Neuronal stem cell (in vitro differentiated cells): ENCODE measurements at regions not wholly inside any gene's neighbourhood (a gene's known extent, or its start where the extent isn't known, plus 50 kb on each side); places are given as distances from the start of the nearest gene placed in this dataset.

Experiments
- DNase-seq: peaks from one replicate; pipeline ENCODE4 v3.0.0-alpha.2; 2013; ENCODE audit warnings: low spot score
- H2AFZ ChIP-seq: one replicate; pipeline ENCODE4 v1.6.1; 2013; ENCODE audit warnings: mild to moderate bottlenecking, low read length, inconsistent platforms
- H2AK5ac ChIP-seq: 2 replicates; pipeline ENCODE4 v1.6.1; 2013; ENCODE audit warnings: low read depth, mild to moderate bottlenecking, inconsistent platforms, low read length, moderate library complexity, mixed read lengths
- H2BK120ac ChIP-seq: 2 replicates; pipeline ENCODE4 v1.6.1; 2013; ENCODE audit warnings: low read depth, mild to moderate bottlenecking, inconsistent platforms, low read length, moderate library complexity, mixed read lengths
- H2BK12ac ChIP-seq: one replicate; pipeline ENCODE4 v1.6.1; 2013; ENCODE audit warnings: low read length, inconsistent platforms
- H2BK15ac ChIP-seq: 2 replicates; pipeline ENCODE4 v1.6.1; 2013; ENCODE audit warnings: mild to moderate bottlenecking, low read length, inconsistent platforms, mixed read lengths
- H2BK5ac ChIP-seq: one replicate; pipeline ENCODE4 v1.6.1; 2013; ENCODE audit warnings: inconsistent platforms, mild to moderate bottlenecking, low read length, moderate library complexity
- H3K14ac ChIP-seq: one replicate; pipeline ENCODE4 v1.6.1; 2013; ENCODE audit warnings: low read length, inconsistent platforms
- H3K18ac ChIP-seq: 2 replicates; pipeline ENCODE4 v1.6.1; 2013; ENCODE audit warnings: low read length, inconsistent platforms
- H3K23ac ChIP-seq: 2 replicates; pipeline ENCODE4 v1.6.1; 2013; ENCODE audit warnings: low read depth, mild to moderate bottlenecking, mixed read lengths, low read length, inconsistent platforms; ENCODE audit not compliant: poor library complexity
- H3K27ac ChIP-seq: replicated peaks from 3 replicates; pipeline ENCODE4 v1.5.1; 2013; ENCODE audit warnings: low read length, inconsistent platforms
- H3K27me3 ChIP-seq, 3 experiments: 2 replicates each; pipeline ENCODE4 v1.6.1; 2013; ENCODE audit warnings: low read length in 3 of 3, mild to moderate bottlenecking in 2 of 3, inconsistent platforms in 1 of 3, low read depth in 1 of 3, mixed read lengths in 1 of 3, moderate library complexity in 1 of 3; ENCODE audit not compliant: control insufficient read depth in 3 of 3, insufficient read depth in 3 of 3
- H3K36me3 ChIP-seq, 2 donors: replicated peaks in 1 of 2; 2 replicates each; pipeline ENCODE4 v1.6.1; 2013; ENCODE audit warnings: low read length in 2 of 2; ENCODE audit not compliant: control insufficient read depth in 2 of 2, insufficient read depth in 2 of 2
- H3K4ac ChIP-seq: 2 replicates; pipeline ENCODE4 v1.6.1; 2013; ENCODE audit warnings: inconsistent platforms, mild to moderate bottlenecking, low read length, moderate library complexity
- H3K4me1 ChIP-seq, 2 donors: 1 replicate in 1 of 2; 2 replicates in 1 of 2; pipeline ENCODE4 v1.6.1; 2013; ENCODE audit warnings: low read length in 2 of 2, low read depth in 1 of 2; ENCODE audit not compliant: control insufficient read depth in 2 of 2, insufficient read depth in 1 of 2
- H3K4me2 ChIP-seq: one replicate; pipeline ENCODE4 v1.6.1; 2013; ENCODE audit warnings: mild to moderate bottlenecking, low read length, inconsistent platforms; ENCODE audit not compliant: insufficient read depth, poor library complexity, severe bottlenecking
- H3K4me3 ChIP-seq, 2 donors: 2 replicates each; pipeline ENCODE4 v1.5.1; 2013; ENCODE audit warnings: low read length in 2 of 2, mild to moderate bottlenecking in 2 of 2, inconsistent platforms in 1 of 2, moderate library complexity in 1 of 2
- H3K79me1 ChIP-seq: one replicate; pipeline ENCODE4 v1.6.1; 2013; ENCODE audit warnings: low read depth, mild to moderate bottlenecking, inconsistent platforms, low read length, moderate library complexity
- H3K9ac ChIP-seq: one replicate; pipeline ENCODE4 v1.6.1; 2013; ENCODE audit warnings: mild to moderate bottlenecking, low read depth, low read length, inconsistent platforms; ENCODE audit not compliant: poor library complexity
- H3K9me3 ChIP-seq, 2 donors: replicated peaks in 1 of 2; 2 replicates each; pipeline versions ENCODE3 to v1.6.1; 2013; ENCODE audit warnings: low read length in 2 of 2, mild to moderate bottlenecking in 2 of 2, inconsistent platforms in 1 of 2, low read depth in 1 of 2, mixed read lengths in 1 of 2, moderate library complexity in 1 of 2; ENCODE audit not compliant: control insufficient read depth in 2 of 2, insufficient read depth in 1 of 2
- H4K8ac ChIP-seq: one replicate; pipeline ENCODE4 v1.6.1; 2013; ENCODE audit warnings: low read depth, mild to moderate bottlenecking, inconsistent platforms, low read length, moderate library complexity
- H4K91ac ChIP-seq: one replicate; pipeline ENCODE4 v1.6.1; 2013; ENCODE audit warnings: low read length, low read depth, mild to moderate bottlenecking, inconsistent platforms; ENCODE audit not compliant: poor library complexity
- WGBS, 2 donors: extraction: QIAGEN DNeasy Blood & Tissue Kit; methylation state at CpG; one replicate each; pipeline ENCODE4 v1.1.7; 2013; ENCODE audit warnings: missing lambda C conversion rate in 2 of 2, mixed read lengths in 1 of 2; ENCODE audit not compliant: insufficient read length in 2 of 2, insufficient replicate concordance in 1 of 2; ENCODE audit errors: extremely low coverage in 2 of 2; 5-methylcytosine and 5-hydroxymethylcytosine counted together

DNA sequence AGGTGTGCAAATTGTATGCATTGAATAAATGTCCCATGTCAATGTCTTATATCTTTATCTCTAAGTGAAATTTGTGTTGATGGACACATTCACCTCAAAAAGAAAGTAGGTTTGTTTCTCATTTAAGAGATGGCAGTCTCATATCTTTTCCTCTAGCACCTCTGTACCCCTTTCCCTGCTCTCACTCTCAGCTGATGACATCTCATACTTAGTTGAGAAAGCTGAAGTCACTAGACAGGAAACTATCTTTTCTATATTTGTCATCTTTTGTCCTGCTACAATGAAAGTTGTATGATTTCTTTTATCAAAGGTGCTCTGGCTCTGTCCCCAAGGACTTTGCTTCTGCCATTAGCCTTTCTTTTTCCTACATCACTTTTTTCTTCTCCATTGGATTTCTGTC lies 84.0 kb upstream of the GRPR start:
- Histone ChIP-seq H3K18ac (no peak overlapping the region), H3K14ac (no peak overlapping the region), H3K4me2 (no peak overlapping the region), H3K27me3 (peaks cover 0 to 3% (median 0%) of the 10 kb centered on the region in 3 experiments), H2BK120ac (no peak overlapping the region), H4K91ac (no peak overlapping the region), H4K8ac (no peak overlapping the region), H3K4me1 (no peaks in the 10 kb centered on the region), H2BK12ac (no peak overlapping the region), H3K9ac (no peak overlapping the region), H3K23ac (no peak overlapping the region), H2AK5ac (no peak overlapping the region), H3K36me3 (no peaks in the 10 kb centered on the region), H3K27ac (no peak overlapping the region), H3K4ac (no peak overlapping the region), H3K79me1 (no peaks in the 10 kb centered on the region), H2BK15ac (no peak overlapping the region), H3K4me3 (no peak overlapping the region), H2AFZ (no peak overlapping the region), H2BK5ac (no peak overlapping the region), H3K9me3 (no peaks in the 10 kb centered on the region)
- DNase-seq = no peak

DNA sequence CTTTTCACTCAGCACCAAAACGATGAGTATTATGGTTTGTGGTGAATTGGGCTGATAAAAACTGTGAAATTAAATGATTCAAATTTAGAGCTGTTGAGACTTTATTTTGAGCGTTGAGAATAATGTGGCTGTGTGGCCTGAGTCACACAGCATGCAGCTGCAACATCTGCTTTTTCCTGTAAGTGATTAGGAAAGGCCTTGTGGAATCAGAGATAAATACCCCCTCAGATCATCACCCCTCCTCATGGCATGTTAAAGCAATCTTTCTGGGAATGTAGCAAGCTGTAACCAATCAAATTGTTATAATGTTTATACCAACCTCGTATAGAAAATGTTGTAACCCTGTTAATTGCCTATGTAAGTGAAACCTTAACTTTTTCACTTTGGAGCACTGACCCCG lies 90.0 kb upstream of the GRPR start:
- Histone ChIP-seq H4K91ac (no peak overlapping the region), H3K79me1 (no peaks in the 10 kb centered on the region), H3K14ac (no peak overlapping the region), H2BK5ac (no peak overlapping the region), H3K18ac (no peak overlapping the region), H3K36me3 (no peaks in the 10 kb centered on the region), H3K27me3 (no peaks in the 10 kb centered on the region), H2BK15ac (no peak overlapping the region), H2AK5ac (no peak overlapping the region), H2BK120ac (no peak overlapping the region), H3K27ac (no peak overlapping the region), H2BK12ac (no peak overlapping the region), H3K23ac (no peak overlapping the region), H3K4me2 (no peak overlapping the region), H2AFZ (no peak overlapping the region), H3K9ac (no peak overlapping the region), H4K8ac (no peak overlapping the region), H3K9me3 (no peaks in the 10 kb centered on the region), H3K4me3 (no peak overlapping the region), H3K4me1 (no peaks in the 10 kb centered on the region), H3K4ac (no peak overlapping the region)
- no CpG with 5 or more reads among the region's 4 CpGs for WGBS, 2 donors
- no peak for DNase-seq

DNA sequence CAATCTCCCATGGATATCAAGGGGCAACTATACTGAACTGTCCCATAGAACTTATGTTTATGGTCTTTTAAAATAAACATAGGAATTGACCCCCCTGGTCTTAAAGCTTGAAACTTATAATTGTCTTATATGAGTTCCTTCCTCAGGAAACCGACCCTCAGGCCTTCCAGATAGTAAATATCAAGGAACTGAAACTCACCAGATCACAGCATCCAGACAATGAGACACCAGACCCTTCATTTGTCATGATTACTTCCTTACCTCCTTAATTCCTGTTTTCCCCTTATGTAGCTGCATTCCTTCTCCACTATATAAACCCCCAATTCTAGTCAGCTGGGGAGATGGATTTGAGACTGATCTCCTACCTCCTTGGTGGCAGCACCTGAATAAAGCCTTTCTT lies 94.8 kb upstream of the GRPR start:
- no peak overlapping the region for H3K4me3 ChIP-seq
- no peak overlapping the region for H2AFZ ChIP-seq
- H3K18ac ChIP-seq = no peak overlapping the region
- H3K4ac ChIP-seq = no peak overlapping the region
- no peak overlapping the region for H3K4me2 ChIP-seq
- H3K79me1 ChIP-seq = no peaks in the 10 kb centered on the region
- H2AK5ac ChIP-seq = no peak overlapping the region
- H3K4me1 ChIP-seq = peaks cover 5 to 10% of the 10 kb centered on the region in 2 donors
- no peak overlapping the region for H3K14ac ChIP-seq
- H4K8ac ChIP-seq = no peak overlapping the region
- no peak overlapping the region for H2BK15ac ChIP-seq
- H3K27me3 ChIP-seq = no peaks in the 10 kb centered on the region
- H3K9me3 ChIP-seq = no peaks in the 10 kb centered on the region
- DNase-seq = no peak
- no peak overlapping the region for H2BK12ac ChIP-seq
- no CpG with 5 or more reads among the region's 1 CpG for WGBS, 2 donors
- no peak overlapping the region for H2BK120ac ChIP-seq
- H3K9ac ChIP-seq = no peak overlapping the region
- H3K23ac ChIP-seq = no peak overlapping the region
- H2BK5ac ChIP-seq = no peak overlapping the region
- no peak overlapping the region for H4K91ac ChIP-seq
- H3K27ac ChIP-seq = no peak overlapping the region
- H3K36me3 ChIP-seq = no peaks in the 10 kb centered on the region

DNA sequence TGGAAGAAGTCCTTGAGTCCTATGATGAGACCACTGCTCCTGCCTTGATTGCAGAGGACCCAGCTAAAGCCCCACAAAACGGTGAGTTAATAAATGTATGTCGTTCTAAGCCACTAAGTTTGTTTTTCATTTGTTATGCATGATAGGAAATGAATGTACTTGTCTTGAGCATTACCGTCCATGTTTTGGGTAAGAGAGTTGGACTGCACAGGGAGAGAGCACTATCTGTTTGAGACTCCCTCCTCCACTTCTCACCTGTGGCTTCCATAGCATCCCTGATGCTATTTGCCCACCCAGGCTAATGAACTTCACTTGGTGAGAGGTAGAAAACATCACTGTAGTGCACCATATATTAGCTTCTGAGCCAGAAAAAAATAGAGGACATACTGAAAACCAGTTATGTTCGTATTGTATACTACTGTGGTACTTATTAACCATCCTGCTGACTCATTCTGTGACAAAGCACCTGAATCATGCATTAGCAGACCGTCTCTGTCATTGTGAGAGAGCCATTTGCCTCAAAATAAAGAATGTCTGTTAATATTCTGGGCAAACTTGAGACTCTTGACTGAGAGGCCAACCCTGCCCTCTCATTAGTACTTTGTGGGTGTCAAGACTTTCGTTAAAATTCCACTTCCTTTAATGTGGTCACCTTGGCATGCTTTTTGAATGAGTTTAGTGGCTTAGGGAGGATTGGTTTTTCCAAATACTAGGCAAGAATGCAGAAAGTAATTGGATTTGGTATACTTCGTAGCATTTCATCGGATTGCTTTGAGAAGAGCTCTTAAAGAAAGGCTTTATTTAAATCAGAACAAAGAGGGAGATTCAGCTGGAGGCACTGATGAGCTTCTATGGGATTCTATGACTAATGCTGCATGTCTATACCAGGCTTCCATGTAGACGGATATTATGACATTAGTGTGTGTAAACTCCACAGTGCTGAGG lies 99.3 kb upstream of the GRPR start:
- no peak overlapping the region for H4K8ac ChIP-seq
- no peaks in the 10 kb centered on the region for H3K9me3 ChIP-seq
- peak overlapping the region; percentile 46 for H3K27ac ChIP-seq
- no CpG with 5 or more reads among the region's 9 CpGs for WGBS, 2 donors
- H3K27me3 ChIP-seq = no peaks in the 10 kb centered on the region
- no peak overlapping the region for H4K91ac ChIP-seq
- no peak overlapping the region for H3K23ac ChIP-seq
- DNase-seq = peak; percentile 4
- H2BK15ac ChIP-seq = no peak overlapping the region
- H3K79me1 ChIP-seq = no peaks in the 10 kb centered on the region
- no peak overlapping the region for H2BK12ac ChIP-seq
- H3K4me3 ChIP-seq = no peak overlapping the region
- peaks cover 5 to 11% of the 10 kb centered on the region in 2 donors for H3K4me1 ChIP-seq
- no peak overlapping the region for H3K14ac ChIP-seq
- peak overlapping the region; percentile 24 for H3K4me2 ChIP-seq
- H2BK120ac ChIP-seq = no peak overlapping the region
- no peak overlapping the region for H3K18ac ChIP-seq
- H2BK5ac ChIP-seq = no peak overlapping the region
- H3K36me3 ChIP-seq = no peaks in the 10 kb centered on the region
- H3K9ac ChIP-seq = no peak overlapping the region
- no peak overlapping the region for H3K4ac ChIP-seq
- H2AFZ ChIP-seq = peak overlapping the region; percentile 26
- no peak overlapping the region for H2AK5ac ChIP-seq
